SK-N-MC (cell line): ENCODE measurements at regions not wholly inside any gene's neighbourhood (a gene's known extent, or its start where the extent isn't known, plus 50 kb on each side); places are given as distances from the start of the nearest gene placed in this dataset.

Source experiments
- EZH2 ChIP-seq: fragments of 200-600 bp; sonication (generic); IDR thresholded peaks from one replicate; pipeline ENCODE4 v1.6.1; 2017; ENCODE audit warnings: antibody characterized with exemption
- POLR2AphosphoS5 ChIP-seq: IDR thresholded peaks from 2 replicates; pipeline ENCODE4 v1.6.1; 2012; ENCODE audit warnings: mild to moderate bottlenecking, low read depth, low read length, borderline replicate concordance

DNA sequence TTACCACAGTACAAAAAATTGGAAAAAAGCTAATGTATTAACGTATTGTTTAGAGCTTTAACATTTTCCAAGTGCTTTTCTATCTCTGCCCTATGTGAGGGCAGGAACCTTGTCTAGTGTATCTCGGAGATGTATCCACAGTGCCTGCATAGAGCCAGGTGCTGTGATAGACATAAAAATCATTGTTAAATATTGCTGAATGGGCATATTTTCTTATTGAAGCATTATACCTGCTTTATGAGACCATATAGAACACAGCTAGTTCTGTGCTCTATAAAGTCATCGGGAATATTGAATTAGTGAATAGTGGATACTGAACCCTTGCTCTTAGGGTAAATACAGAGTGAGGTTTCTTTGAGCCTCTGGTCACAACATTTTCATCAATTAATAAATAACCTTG lies 163.0 kb downstream of the RNF144B start:
- TF ChIP-seq EZH2 (no peak), POLR2AphosphoS5 (no peak)
